Progenitor cell of endocrine pancreas (in vitro differentiated cells): ENCODE measurements at regions not wholly inside any gene's neighbourhood (a gene's known extent, or its start where the extent isn't known, plus 50 kb on each side); places are given as distances from the start of the nearest gene placed in this dataset.
A peak's percentile ranks its signal among the peaks of the same experiment; 100 is the strongest.

Experiments used
- DNase-seq: peaks from one replicate; pipeline ENCODE4 v3.0.0; 2021; ENCODE audit warnings: low spot score; ENCODE audit not compliant: unreplicated experiment
- H3K27ac Mint-ChIP-seq: 2 replicates; pipeline ENCODE4 v1.8.0; 2021; ENCODE audit warnings: mild to moderate bottlenecking, moderate library complexity, mixed read lengths
- H3K27me3 Mint-ChIP-seq: 2 replicates; pipeline ENCODE4 v1.8.0; 2021; ENCODE audit warnings: mixed read lengths
- H3K36me3 Mint-ChIP-seq: 2 replicates; pipeline ENCODE4 v1.8.0; 2022; ENCODE audit warnings: mixed read lengths; ENCODE audit not compliant: insufficient read depth
- H3K4me1 Mint-ChIP-seq: 2 replicates; pipeline ENCODE4 v1.8.0; 2021; ENCODE audit warnings: low read depth, mixed read lengths
- H3K4me3 Mint-ChIP-seq: 2 replicates; pipeline ENCODE4 v1.8.0; 2021; ENCODE audit warnings: low read depth, mild to moderate bottlenecking, moderate library complexity, mixed read lengths
- H3K9me3 Mint-ChIP-seq: 2 replicates; pipeline ENCODE4 v1.8.0; 2021; ENCODE audit warnings: low read depth, mixed read lengths
- CTCF ChIP-seq: fragments of 200-600 bp; sonication (generic); IDR thresholded peaks from one replicate; pipeline ENCODE4 v1.5.0; 2021; ENCODE audit warnings: antibody characterized with exemption, mild to moderate bottlenecking; ENCODE audit not compliant: unreplicated experiment

GRCh38 chr2:54377901-54378493, 78.1 kb upstream of the SPTBN1 start:
- no peak for TF ChIP-seq CTCF
- Mint-ChIP-seq H3K4me1 (peaks cover 5% of the 10 kb centered on the region), H3K27me3 (peaks cover 43% of the 10 kb centered on the region), H3K36me3 (no peaks in the 10 kb centered on the region), H3K4me3 (no peak overlapping the region), H3K27ac (no peak overlapping the region), H3K9me3 (no peaks in the 10 kb centered on the region)
- DNase-seq, result no peak

- Mint-ChIP-seq H3K27me3 (peaks cover 31% of the 10 kb centered on the region), H3K36me3 (no peaks in the 10 kb centered on the region), H3K4me1 (peaks cover 5% of the 10 kb centered on the region), H3K9me3 (no peaks in the 10 kb centered on the region), H3K4me3 (no peak overlapping the region), H3K27ac (no peak overlapping the region)
- no peak for DNase-seq
- TF ChIP-seq CTCF, result no peak
Observed at GRCh38 chr2:54380670-54381069, 75.5 kb upstream of the SPTBN1 start.

- DNase-seq, result no peak
- Mint-ChIP-seq H3K4me1 (peaks cover 5% of the 10 kb centered on the region), H3K27ac (no peak overlapping the region), H3K27me3 (peaks cover 30% of the 10 kb centered on the region), H3K36me3 (no peaks in the 10 kb centered on the region), H3K4me3 (no peak overlapping the region), H3K9me3 (no peaks in the 10 kb centered on the region)
- TF ChIP-seq CTCF, result no peak
Observed at GRCh38 chr2:54381293-54381692, 74.8 kb upstream of the SPTBN1 start.

GRCh38 chr2:54382601-54383000, 73.5 kb upstream of the SPTBN1 start:
- Mint-ChIP-seq H3K36me3 (no peaks in the 10 kb centered on the region), H3K9me3 (no peaks in the 10 kb centered on the region), H3K27ac (no peak overlapping the region), H3K4me1 (peaks cover 3% of the 10 kb centered on the region), H3K27me3 (peaks cover 19% of the 10 kb centered on the region), H3K4me3 (no peak overlapping the region)
- TF ChIP-seq CTCF, result no peak
- DNase-seq, result no peak

- no peak for TF ChIP-seq CTCF
- Mint-ChIP-seq H3K36me3 (no peaks in the 10 kb centered on the region), H3K9me3 (no peaks in the 10 kb centered on the region), H3K4me1 (peaks cover 3% of the 10 kb centered on the region), H3K4me3 (no peak overlapping the region), H3K27ac (peak overlapping the region; percentile 20), H3K27me3 (peaks cover 8% of the 10 kb centered on the region)
- no peak for DNase-seq
Observed at GRCh38 chr2:54384301-54385203, 71.6 kb upstream of the SPTBN1 start.
